GM18868 (cell line): ENCODE measurements at regions not wholly inside any gene's neighbourhood (a gene's known extent, or its start where the extent isn't known, plus 50 kb on each side); places are given as distances from the start of the nearest gene placed in this dataset.
A peak's percentile ranks its signal among the peaks of the same experiment; 100 is the strongest.

ENCODE experiments used
- ATAC-seq: cut with Tn5 transposase; IDR thresholded peaks from one replicate; pipeline ENCODE4 v1.9.1; 2021; ENCODE audit warnings: mild to moderate bottlenecking, moderate library complexity; ENCODE audit not compliant: unreplicated experiment

DNA sequence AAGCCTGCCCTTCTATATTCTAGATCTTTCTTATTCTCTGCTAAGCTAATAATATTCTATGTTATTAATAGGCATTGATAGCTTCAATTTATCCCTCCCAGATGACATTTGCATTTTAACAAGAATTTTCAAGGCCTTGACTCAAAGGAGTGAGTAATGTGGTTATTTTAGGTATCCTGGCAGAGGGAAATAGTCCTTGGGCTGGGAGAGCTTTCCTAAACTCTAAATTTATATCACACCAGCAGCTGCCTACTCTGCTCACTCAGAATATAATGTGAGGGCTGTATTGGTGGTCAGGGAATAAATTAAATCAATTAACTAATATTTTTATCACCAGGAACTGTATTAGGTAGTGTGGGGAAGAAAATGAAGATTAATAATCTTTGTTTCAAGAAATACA, 74.8 kb upstream of the ADAM23 start:
- no peak for ATAC-seq

DNA sequence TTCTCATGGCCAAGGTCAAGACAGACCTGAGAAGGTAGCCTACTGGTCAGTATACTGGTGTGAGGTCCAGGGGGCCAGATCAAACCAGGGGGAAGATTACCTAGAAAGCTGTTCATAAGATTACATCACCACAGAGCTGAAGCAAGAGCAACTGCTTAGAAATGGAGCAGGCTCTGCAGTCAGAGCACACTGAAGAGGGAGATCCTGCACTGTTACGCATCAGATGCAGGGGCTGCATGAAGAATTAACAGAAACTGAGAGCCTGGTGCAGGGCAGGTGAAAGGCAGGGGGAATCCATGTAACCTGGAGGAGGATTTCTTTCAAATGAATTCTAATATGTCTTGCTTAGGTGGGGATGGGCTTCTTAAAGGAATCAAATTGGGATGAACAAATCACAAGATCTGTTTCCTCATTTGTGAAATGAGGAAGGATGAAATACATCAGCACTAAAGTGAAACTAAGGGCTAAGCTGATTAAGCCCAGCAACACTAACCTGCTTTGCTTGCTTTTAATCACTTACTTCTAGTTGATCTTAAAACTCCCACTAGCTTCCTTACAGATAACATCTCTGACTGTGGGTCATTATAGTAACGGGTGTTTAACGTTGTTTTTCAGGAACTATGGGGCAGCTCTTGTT, 74.3 kb upstream of the ADAM23 start:
- ATAC-seq: peak; percentile 72

DNA sequence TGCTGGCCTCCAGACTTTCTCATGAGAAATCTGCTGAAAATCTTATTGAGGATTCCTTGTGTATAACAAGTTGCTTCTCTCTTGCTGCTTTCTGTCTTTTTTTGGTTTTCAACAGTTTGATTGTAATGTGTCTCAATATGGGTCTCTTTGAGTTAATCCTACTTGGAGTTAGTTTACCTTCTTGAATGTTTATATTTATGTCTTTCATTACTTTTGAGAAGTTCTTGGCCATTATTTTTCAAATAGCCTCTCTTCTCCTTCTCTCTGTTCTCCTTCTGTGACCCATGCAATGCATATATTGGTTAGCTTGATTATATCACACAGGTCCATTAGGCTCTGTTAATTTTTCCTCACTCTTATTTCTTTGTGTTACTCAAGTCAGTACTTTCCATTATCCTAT, 67.4 kb upstream of the ADAM23 start:
- ATAC-seq: no peak

DNA sequence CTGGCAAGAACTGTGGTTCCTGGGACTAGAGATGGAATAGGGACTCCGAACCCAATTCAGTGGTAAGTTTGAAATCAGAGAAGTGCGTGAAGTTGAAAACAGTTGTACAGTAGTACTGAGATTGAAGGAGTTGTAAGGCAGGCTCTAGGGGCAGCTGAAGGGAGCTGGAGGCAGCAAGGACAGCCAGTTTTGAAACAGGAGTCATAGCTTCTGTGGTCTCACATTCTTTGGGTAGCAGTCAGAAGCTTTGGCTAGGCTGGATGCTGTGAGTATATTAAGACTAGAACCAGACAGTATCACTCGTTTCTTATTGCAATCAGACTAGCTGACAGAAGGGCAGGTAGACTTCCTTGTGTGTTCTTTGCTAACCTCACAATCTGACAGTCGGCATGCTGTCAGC, 64.5 kb upstream of the ADAM23 start:
- no peak for ATAC-seq

DNA sequence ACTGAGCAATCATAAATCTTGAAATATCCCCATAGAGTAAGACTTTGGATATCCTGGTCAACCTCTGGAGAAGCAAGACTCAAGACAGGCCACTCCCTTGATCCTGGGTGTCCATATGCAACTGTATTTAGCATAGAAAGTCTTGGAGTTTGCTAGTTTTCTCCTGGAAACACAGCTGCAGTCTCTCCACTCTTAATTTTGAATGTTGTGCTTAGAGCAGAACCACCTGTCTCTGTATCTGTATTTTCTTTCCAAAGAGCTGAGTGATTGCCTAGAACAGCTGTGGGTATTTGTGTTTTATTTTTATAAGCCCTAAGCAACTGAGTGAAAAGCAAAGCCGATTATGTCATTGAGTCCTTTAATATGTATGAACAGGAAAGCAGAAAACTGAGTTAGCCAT, 64.1 kb upstream of the ADAM23 start:
- ATAC-seq: no peak

DNA sequence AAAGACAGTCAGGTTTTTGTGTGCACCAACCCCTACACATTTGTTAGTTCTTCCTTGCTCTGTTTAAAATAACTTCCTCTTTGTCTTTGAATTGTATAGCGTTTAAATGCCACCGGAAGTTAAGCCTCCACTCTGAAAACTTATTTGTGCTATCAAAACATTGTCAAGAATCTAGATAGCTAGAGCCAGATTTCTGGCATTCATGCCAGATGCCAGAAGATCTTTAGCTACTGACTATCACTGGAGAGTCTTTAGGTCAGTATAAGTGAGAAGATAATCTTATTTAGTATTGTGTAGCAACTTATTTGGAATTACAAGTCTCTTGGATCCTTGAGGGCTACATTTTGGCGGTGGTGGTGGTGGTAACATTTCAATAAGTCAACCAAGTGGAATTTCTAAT, 63.4 kb upstream of the ADAM23 start:
- ATAC-seq: no peak

DNA sequence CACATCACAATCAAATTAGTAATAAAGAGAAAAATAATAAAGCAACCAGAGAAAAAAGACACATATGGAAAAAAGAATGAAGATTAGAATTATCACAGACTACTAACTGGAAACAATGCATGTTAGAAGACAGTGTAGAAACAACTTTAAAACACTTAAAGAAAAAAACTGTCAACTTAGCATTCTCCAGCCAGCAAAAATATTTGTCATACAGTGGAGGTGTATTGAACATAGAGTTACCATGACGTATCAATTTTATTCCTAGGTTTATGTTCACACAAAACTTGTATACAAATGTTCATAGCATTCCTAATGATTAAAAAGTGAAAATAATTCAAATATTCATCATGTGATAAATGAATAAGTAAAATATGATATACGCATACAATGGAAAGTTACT, 61.5 kb upstream of the ADAM23 start:
- ATAC-seq: no peak

DNA sequence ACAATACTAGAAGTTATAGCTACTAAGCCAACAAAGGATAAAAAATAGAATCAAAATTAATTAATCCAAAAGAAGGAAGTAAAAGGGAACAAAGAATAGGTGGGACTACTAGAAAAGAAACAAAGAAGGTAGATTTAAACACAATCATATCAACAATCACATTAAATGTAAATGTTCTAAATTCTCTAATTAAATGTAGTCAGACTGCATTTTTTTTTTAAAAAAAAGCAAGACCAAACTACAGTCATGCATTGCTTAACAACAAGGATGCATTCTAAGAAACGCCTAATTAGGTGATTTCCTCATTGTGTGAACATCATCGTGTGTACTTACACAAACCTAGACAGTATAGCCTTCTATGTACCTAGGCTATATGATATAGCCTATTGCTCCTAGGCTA, 59.7 kb upstream of the ADAM23 start:
- ATAC-seq: no peak

DNA sequence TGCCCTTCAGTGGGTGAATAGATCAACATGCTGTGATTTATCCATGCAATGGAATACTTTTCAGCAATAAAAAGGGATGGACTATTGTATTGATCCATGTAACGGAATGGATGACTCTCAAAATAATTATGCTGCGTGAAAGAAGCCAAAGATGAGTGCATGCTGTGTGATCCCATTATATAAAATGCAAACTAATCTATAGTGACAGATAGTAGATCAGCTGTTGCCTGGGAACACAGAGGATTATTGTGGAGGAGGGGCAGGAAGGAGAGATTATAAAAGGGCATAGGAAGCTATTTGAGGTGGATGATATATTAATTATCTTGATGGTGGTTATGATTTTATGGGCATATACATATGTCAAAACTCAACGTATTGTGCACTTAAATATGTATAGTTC, 55.5 kb upstream of the ADAM23 start:
- ATAC-seq: no peak

DNA sequence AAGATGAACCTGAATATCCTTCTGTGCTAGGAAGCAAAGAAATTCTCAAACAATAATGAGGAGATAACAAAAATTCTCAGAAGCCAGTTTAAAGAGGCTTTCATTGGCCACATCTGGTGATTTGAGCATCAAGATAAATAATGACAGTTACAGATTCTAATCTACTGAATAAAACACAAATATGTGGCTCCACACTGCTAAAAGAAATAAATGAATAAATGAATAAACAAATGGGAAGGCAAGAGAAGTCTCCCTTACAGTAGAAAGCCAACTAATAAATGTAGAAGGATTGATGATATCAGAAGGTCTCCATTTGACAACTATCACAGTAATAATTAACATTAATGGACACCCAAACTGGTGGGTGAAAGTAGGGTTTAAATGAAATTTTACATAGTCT, 54.6 kb upstream of the ADAM23 start:
- ATAC-seq: no peak

DNA sequence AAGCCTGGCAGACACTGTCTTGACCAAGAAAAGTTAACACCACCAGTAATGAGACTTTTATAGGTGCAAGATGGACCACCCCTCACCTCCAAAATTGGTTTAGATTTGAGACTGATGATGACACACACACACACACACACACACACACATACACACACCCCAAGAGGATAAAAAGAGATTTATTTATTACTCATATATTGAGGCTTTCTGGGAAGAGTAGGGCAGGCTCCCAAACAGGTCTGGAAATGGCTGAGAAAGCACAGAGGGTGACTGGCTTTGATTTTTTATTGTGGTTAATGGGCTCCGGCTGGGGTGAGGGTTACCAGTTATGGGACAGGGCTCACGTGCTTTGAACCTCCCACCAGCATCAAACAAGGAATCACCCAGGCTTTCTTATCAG, 54.2 kb upstream of the ADAM23 start:
- ATAC-seq: no peak

DNA sequence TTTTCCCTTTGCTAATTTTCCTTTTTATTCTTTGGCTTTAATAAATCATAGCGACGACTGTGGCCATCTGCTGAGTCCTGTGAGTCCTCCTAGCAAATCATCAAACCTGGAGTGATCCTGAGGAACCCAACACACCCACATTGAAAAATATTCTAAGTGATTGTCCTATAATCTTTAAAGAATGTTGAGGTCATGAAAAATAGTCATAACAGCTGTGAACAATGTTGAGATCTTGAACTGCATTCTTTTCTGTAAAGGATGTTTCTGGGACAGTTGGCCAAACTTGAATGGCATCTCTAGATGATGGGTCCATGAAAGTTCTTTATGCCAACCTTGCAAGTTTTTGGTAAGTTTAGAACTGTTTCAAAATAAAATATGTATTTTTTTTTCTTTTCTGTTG, 53.2 kb upstream of the ADAM23 start:
- ATAC-seq: no peak

DNA sequence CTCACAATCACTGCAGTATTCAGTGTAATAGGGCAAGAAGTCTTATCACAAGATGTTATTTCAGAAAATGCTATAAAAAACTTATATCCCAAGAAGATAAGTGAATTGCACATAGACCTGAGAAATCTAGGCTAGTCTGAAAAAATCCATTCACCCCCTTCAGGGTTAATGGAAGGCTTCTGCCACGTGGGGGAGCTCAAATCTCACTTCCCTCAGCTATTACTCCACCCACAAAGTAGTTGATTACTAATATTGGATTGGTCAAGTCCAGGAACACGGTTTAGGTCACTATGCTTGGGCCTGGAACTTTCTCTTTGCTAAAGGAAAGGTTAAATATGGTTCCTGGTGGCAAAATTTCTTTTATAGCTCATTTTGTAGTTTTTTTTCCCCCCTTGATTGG, 51.2 kb upstream of the ADAM23 start:
- ATAC-seq: peak; percentile 98
